ENCODE measurements at regions not wholly inside any gene's neighbourhood (a gene's known extent, or its start where the extent isn't known, plus 50 kb on each side); places are given as distances from the start of the nearest gene placed in this dataset.

DNA sequence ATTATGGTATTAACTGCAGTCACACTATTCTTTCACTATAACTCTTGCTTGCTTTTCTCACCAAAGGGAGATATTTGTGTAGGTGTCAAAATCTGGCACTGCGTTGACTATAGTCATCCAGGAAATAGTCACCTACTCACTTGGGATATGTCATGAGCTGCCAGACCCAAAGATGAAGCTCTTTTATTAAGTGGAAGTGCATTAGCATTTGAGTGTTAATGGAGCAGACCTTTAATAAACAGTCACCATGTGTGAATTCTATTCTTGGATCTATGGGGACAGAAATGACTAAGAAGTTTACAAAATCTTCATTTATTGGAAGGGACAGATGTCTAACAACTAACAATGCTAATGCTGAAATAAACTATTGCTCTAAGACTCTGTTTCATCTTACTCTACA lies 130.1 kb upstream of the NEDD9 start:
- H3K9me3 ChIP-seq (replicated peaks; ENCODE audit: insufficient read depth, low read length) = no peaks in the 10 kb centered on the region
- H3K27me3 ChIP-seq (replicated peaks; ENCODE audit: insufficient read depth, low read length) = no peaks in the 10 kb centered on the region
- no peak overlapping the region for H3K4me2 ChIP-seq (ENCODE audit: low read depth, low read length)
- peaks cover 14% of the 10 kb centered on the region for H3K4me1 ChIP-seq (ENCODE audit: low read length)
- peaks cover 5% of the 10 kb centered on the region; the same call in 1 of the 2 replicates for H3K36me3 ChIP-seq (replicated peaks; ENCODE audit: insufficient read depth, low read length)
- H3K9me2 ChIP-seq (replicated peaks; ENCODE audit: insufficient read depth, low read length) = no peaks in the 10 kb centered on the region
- no peak for DNase-seq
- no peak overlapping the region for H3K27ac ChIP-seq (ENCODE audit: low read length)
- H2AFZ ChIP-seq (ENCODE audit: low read length) = no peak overlapping the region
- H3K4me3 ChIP-seq (ENCODE audit: low read length) = no peak overlapping the region
- H4K20me1 ChIP-seq (ENCODE audit: insufficient read depth, low read length) = no peaks in the 10 kb centered on the region
- no peak overlapping the region for H3K9ac ChIP-seq (ENCODE audit: low read length)
- H3K79me2 ChIP-seq (ENCODE audit: low read length) = peaks cover 66% of the 10 kb centered on the region
- no peaks in the 10 kb centered on the region; the same call in 1 of the 2 replicates for H3F3A ChIP-seq (ENCODE audit: insufficient read depth, low read length)
- TF ChIP-seq, protein P1, sequence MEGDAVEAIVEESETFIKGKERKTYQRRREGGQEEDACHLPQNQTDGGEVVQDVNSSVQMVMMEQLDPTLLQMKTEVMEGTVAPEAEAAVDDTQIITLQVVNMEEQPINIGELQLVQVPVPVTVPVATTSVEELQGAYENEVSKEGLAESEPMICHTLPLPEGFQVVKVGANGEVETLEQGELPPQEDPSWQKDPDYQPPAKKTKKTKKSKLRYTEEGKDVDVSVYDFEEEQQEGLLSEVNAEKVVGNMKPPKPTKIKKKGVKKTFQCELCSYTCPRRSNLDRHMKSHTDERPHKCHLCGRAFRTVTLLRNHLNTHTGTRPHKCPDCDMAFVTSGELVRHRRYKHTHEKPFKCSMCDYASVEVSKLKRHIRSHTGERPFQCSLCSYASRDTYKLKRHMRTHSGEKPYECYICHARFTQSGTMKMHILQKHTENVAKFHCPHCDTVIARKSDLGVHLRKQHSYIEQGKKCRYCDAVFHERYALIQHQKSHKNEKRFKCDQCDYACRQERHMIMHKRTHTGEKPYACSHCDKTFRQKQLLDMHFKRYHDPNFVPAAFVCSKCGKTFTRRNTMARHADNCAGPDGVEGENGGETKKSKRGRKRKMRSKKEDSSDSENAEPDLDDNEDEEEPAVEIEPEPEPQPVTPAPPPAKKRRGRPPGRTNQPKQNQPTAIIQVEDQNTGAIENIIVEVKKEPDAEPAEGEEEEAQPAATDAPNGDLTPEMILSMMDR (IDR thresholded peaks at IDR 0.05; ENCODE audit: low read length) = no peak
- TF ChIP-seq EZH2 (optimal IDR thresholded peaks at IDR 0.05; ENCODE audit: low read depth, low read length) (no peak), EZH2phosphoT487 (IDR thresholded peaks at IDR 0.05; ENCODE audit: low read length) (no peak)

DNA sequence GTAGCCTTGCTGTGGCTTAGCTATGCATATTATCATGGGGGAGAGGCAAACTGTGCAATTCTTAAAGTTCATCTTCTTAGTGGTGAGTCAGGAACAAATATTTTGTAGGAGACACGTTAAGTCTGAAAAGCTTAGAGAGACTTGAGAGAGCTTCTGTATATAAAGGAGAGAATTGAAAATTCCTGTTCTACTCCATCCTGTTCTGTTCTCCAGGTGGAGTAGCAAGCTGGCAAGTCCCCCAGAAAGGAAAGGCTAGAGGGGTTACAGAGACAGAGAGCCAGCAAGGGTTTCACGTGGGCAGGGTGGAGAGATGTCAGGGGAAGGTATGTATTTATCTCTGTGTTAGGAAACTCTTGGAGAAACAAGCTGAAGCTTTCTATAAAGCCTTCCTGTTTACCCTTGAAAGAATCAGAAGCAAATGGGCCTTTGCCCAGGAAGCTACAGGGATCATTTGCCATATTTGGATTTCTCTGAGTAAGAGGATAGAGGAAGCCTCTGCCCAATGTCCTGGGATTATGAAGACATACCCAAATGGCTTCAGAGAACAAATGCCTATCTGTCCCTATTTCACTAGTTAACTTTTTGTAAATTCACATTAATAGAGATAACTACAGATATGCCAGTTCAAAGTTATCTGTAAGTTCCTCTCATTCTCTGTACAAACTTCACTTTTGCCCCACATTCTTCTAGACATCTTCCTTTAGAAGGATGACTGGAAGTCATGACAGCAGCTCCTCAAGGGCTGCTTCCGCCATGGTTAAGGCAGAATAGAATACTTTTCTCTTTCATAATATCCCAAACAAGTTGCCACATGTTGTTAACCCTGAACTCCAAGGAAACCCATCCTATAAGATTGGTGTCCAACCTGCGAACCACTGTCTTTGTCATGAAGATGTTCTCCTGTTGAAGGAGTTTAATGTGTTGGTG lies 126.7 kb upstream of the NEDD9 start:
- Histone ChIP-seq H3K36me3 (replicated peaks; ENCODE audit: insufficient read depth, low read length) (peaks cover 5% of the 10 kb centered on the region; the same call in 1 of the 2 replicates), H3K9ac (ENCODE audit: low read length) (no peak overlapping the region), H3K4me2 (ENCODE audit: low read depth, low read length) (no peak overlapping the region), H3F3A (ENCODE audit: insufficient read depth, low read length) (no peaks in the 10 kb centered on the region), H3K27me3 (replicated peaks; ENCODE audit: insufficient read depth, low read length) (no peaks in the 10 kb centered on the region), H3K27ac (ENCODE audit: low read length) (no peak overlapping the region), H3K9me2 (replicated peaks; ENCODE audit: insufficient read depth, low read length) (no peaks in the 10 kb centered on the region), H3K9me3 (replicated peaks; ENCODE audit: insufficient read depth, low read length) (no peaks in the 10 kb centered on the region), H2AFZ (ENCODE audit: low read length) (no peak overlapping the region), H3K79me2 (ENCODE audit: low read length) (peaks cover 66% of the 10 kb centered on the region), H4K20me1 (ENCODE audit: insufficient read depth, low read length) (no peaks in the 10 kb centered on the region), H3K4me3 (ENCODE audit: low read length) (no peak overlapping the region), H3K4me1 (ENCODE audit: low read length) (no peaks in the 10 kb centered on the region)
- no peak for DNase-seq
- TF ChIP-seq EZH2 (optimal IDR thresholded peaks at IDR 0.05; ENCODE audit: low read depth, low read length) (no peak), EZH2phosphoT487 (IDR thresholded peaks at IDR 0.05; ENCODE audit: low read length) (no peak)
- TF ChIP-seq, protein P1 (IDR thresholded peaks at IDR 0.05; ENCODE audit: low read length) = no peak

DNA sequence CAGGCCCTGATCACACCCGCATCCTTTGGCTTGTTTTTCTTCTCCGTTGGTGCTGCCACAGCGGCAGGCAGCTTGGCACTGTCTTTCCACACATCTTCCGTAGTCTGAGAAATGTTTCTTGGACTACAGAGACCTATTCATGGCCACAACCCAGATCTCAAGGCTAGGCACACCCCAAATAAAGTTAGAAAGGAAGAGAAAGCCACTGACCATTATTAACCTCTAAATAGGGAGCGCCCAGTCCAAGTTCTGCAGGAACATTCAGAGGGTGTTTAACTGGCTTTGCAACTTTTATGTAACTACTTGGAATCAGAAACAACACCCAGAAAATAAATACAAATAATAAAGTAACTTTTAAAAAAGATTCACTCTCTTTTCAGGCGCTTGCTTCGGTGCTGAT lies 124.8 kb upstream of the NEDD9 start:
- no peak for DNase-seq
- H3K9ac ChIP-seq (ENCODE audit: low read length) = no peak overlapping the region
- H3K4me1 ChIP-seq (ENCODE audit: low read length) = no peaks in the 10 kb centered on the region
- H3K27me3 ChIP-seq (replicated peaks; ENCODE audit: insufficient read depth, low read length) = no peaks in the 10 kb centered on the region
- no peak overlapping the region for H3K4me2 ChIP-seq (ENCODE audit: low read depth, low read length)
- peaks cover 8% of the 10 kb centered on the region; the same call in 1 of the 2 replicates for H3K36me3 ChIP-seq (replicated peaks; ENCODE audit: insufficient read depth, low read length)
- no peaks in the 10 kb centered on the region for H3K9me2 ChIP-seq (replicated peaks; ENCODE audit: insufficient read depth, low read length)
- no peak overlapping the region for H3K4me3 ChIP-seq (ENCODE audit: low read length)
- H3K79me2 ChIP-seq (ENCODE audit: low read length) = peaks cover 49% of the 10 kb centered on the region
- TF ChIP-seq, protein P1 (IDR thresholded peaks at IDR 0.05; ENCODE audit: low read length) = no peak
- TF ChIP-seq EZH2 (optimal IDR thresholded peaks at IDR 0.05; ENCODE audit: low read depth, low read length) (no peak), EZH2phosphoT487 (IDR thresholded peaks at IDR 0.05; ENCODE audit: low read length) (no peak)
- H3K9me3 ChIP-seq (replicated peaks; ENCODE audit: insufficient read depth, low read length) = no peaks in the 10 kb centered on the region
- H4K20me1 ChIP-seq (ENCODE audit: insufficient read depth, low read length) = no peaks in the 10 kb centered on the region
- no peak overlapping the region for H3K27ac ChIP-seq (ENCODE audit: low read length)
- H2AFZ ChIP-seq (ENCODE audit: low read length) = no peak overlapping the region
- no peaks in the 10 kb centered on the region for H3F3A ChIP-seq (ENCODE audit: insufficient read depth, low read length)
